GM12878 (cell line): ENCODE measurements at regions not wholly inside any gene's neighbourhood (a gene's known extent, or its start where the extent isn't known, plus 50 kb on each side); places are given as distances from the start of the nearest gene placed in this dataset.

ENCODE experiments used
- ATAC-seq: fragments of 200-7000 bp; cut with Tn5 transposase; 3 replicates; pipeline ENCODE4 v1.9.1; 2020; ENCODE audit warnings: mild to moderate bottlenecking, moderate library complexity
- BruUV-seq: library from RNA; stranded (reverse); fragments of 400-500 nt; replicated peaks from 2 replicates; lab custom pipeline; 2021; lab: Mats Ljungman, UMichigan
- CTCF ChIA-PET: fragments of 300-600 bp; sonication (Branson Sonifier 250); formaldehyde crosslinking; extraction: SDS; loops from one replicate; lab custom pipeline; 2021; ENCODE audit warnings: inconsistent platforms; lab: Yijun Ruan, JAX
- POLR2A ChIA-PET: fragments of 350-600 bp; formaldehyde crosslinking; extraction: SDS; loops from one replicate; lab custom pipeline; 2021; ENCODE audit warnings: inconsistent platforms; lab: Charles Lee
- RAD21 ChIA-PET: fragments of 300-600 bp; sonication (Branson Sonifier 250); formaldehyde crosslinking; loops from one replicate; lab custom pipeline; 2023; ENCODE audit warnings: antibody characterized with exemption; ENCODE audit not compliant: unreplicated experiment; lab: Charles Lee
- SMC1A ChIA-PET: fragments of 300-600 bp; sonication (Branson Sonifier 250); formaldehyde crosslinking; loops from one replicate; lab custom pipeline; 2023; ENCODE audit not compliant: unreplicated experiment, uncharacterized antibody; lab: Charles Lee
- DNase-seq: peaks from one replicate; pipeline ENCODE4 v3.0.0-alpha.2; 2011; ENCODE audit warnings: low read depth, low spot score
- FAIRE-seq: peaks from 3 replicates; lab custom pipeline; 2011; peaks lifted over from hg19 to GRCh38; lab: Jason Lieb, UNC
- H2AFZ ChIP-seq: 2 replicates; pipeline ENCODE4 v1.6.0; 2011; ENCODE audit warnings: low read depth, low read length, control low read depth; ENCODE audit not compliant: control insufficient read depth
- H3K27ac ChIP-seq: 2 replicates; pipeline ENCODE4 v1.5.1; 2011; ENCODE audit warnings: control low read depth; ENCODE audit not compliant: control insufficient read depth, insufficient read depth
- H3K27me3 ChIP-seq, 2 experiments: replicated peaks in 1 of 2; 2 replicates each; pipeline versions ENCODE4 v1.6.0 to v1.6.1; 2011; ENCODE audit warnings: low read length in 1 of 2; ENCODE audit not compliant: control insufficient read depth in 2 of 2, insufficient read depth in 2 of 2
- H3K36me3 ChIP-seq, 2 experiments: 2 replicates each; pipeline ENCODE4 v1.5.1; 2011; ENCODE audit warnings: low read length in 1 of 2; ENCODE audit not compliant: control insufficient read depth in 2 of 2, insufficient read depth in 2 of 2
- H3K4me1 ChIP-seq: 2 replicates; pipeline ENCODE4 v1.6.1; 2011; ENCODE audit warnings: mild to moderate bottlenecking, low read length, moderate library complexity, mixed read lengths; ENCODE audit not compliant: control insufficient read depth, insufficient read depth
- H3K4me2 ChIP-seq: 2 replicates; pipeline ENCODE4 v1.6.0; 2011; ENCODE audit warnings: control low read depth; ENCODE audit not compliant: control insufficient read depth, insufficient read depth
- H3K4me3 ChIP-seq: fragments of 200-600 bp; sonication (generic); 2 replicates; pipeline ENCODE4 v1.5.1; 2016
- H3K79me2 ChIP-seq: 2 replicates; pipeline ENCODE4 v1.6.0; 2011; ENCODE audit warnings: low read length; ENCODE audit not compliant: control insufficient read depth, insufficient read depth
- H3K9ac ChIP-seq: 2 replicates; pipeline ENCODE4 v1.8.0; 2011; ENCODE audit warnings: low read length, control low read depth, mixed read lengths; ENCODE audit not compliant: control insufficient read depth, insufficient read depth
- H3K9me3 ChIP-seq: replicated peaks from 3 replicates; pipeline ENCODE4 v1.5.1; 2011; ENCODE audit warnings: mild to moderate bottlenecking, low read length; ENCODE audit not compliant: control insufficient read depth, insufficient read depth
- H4K20me1 ChIP-seq: 2 replicates; pipeline ENCODE4 v1.6.0; 2011; ENCODE audit not compliant: control insufficient read depth, insufficient read depth
- ATF3 ChIP-seq: IDR thresholded peaks from 2 replicates; pipeline ENCODE4 v1.6.1; 2011; ENCODE audit warnings: low read depth, mild to moderate bottlenecking, low read length, moderate library complexity, borderline replicate concordance; ENCODE audit errors: extremely low read depth
- BCL11A ChIP-seq: IDR thresholded peaks from 2 replicates; pipeline ENCODE4 v1.6.1; 2011; ENCODE audit warnings: low read depth, low read length
- DPF2 ChIP-seq: fragments of 450-650 bp; IDR thresholded peaks from 2 replicates; pipeline ENCODE4 v1.6.1; 2017; ENCODE audit warnings: mild to moderate bottlenecking
- EP300 ChIP-seq, 2 experiments: fragments of 150-350 bp in 1 of 2; IDR thresholded peaks; 2 replicates each; pipeline ENCODE4 v1.6.1; 2011 to 2012; ENCODE audit warnings: low read depth in 2 of 2, low read length in 2 of 2, borderline replicate concordance in 1 of 2, improper control_type of control experiment in 1 of 2, inconsistent platforms in 1 of 2; ENCODE audit not compliant: control insufficient read depth in 1 of 2
- JUNB ChIP-seq: IDR thresholded peaks from 2 replicates; pipeline ENCODE4 v1.6.1; 2016; ENCODE audit warnings: antibody characterized with exemption, mild to moderate bottlenecking
- PML ChIP-seq: IDR thresholded peaks from 2 replicates; pipeline ENCODE4 v1.6.1; 2012; ENCODE audit warnings: low read length, inconsistent platforms
- SMAD1 ChIP-seq: fragments of 450-650 bp; IDR thresholded peaks from 2 replicates; pipeline ENCODE4 v1.6.1; 2018; ENCODE audit warnings: mild to moderate bottlenecking, low read depth; ENCODE audit not compliant: partially characterized antibody
- SUPT20H ChIP-seq: IDR thresholded peaks from 2 replicates; pipeline ENCODE4 v1.6.1; 2011; ENCODE audit warnings: low read depth, mild to moderate bottlenecking, low read length, moderate library complexity, borderline replicate concordance; ENCODE audit not compliant: control insufficient read depth
- ZBTB33 ChIP-seq: fragments of 450-650 bp; IDR thresholded peaks from 2 replicates; pipeline ENCODE4 v1.6.1; 2017; ENCODE audit warnings: mild to moderate bottlenecking
- WGBS: methylation state at CpG from one replicate; pipeline ENCODE4 v1.1.6; 2016; ENCODE audit warnings: low lambda C conversion rate; ENCODE audit not compliant: insufficient replicate concordance, insufficient coverage; ENCODE audit errors: missing lambda C conversion rate; 5-methylcytosine and 5-hydroxymethylcytosine counted together
- in situ Hi-C: fragments of 300-500 bp; cut with MboI; formaldehyde crosslinking; loops from 9 replicates; pipeline ENCODE4 v1.14.3; 2018; ENCODE audit warnings: mixed read lengths
- intact Hi-C: fragments of 100-400 bp; cut with micrococcal nuclease; formaldehyde crosslinking; loops from one replicate; pipeline ENCODE4 v1.14.2; 2022; ENCODE audit not compliant: unreplicated experiment

- intact Hi-C loops (no loop called here), in situ Hi-C loops (no loop called here)
- Histone ChIP-seq H4K20me1 (no peaks in the 10 kb centered on the region), H3K4me3 (no peak overlapping the region), H3K27ac (no peak overlapping the region), H3K9ac (no peak overlapping the region), H3K4me1 (no peaks in the 10 kb centered on the region)
- SMC1A ChIA-PET = no interaction called here
- no TSS peak for BruUV-seq
- FAIRE-seq (no peak), DNase-seq (no peak)
- TF ChIP-seq ZBTB33 = no peak
- no peak for TF ChIP-seq DPF2
- no peak for TF ChIP-seq PML
- no peak for TF ChIP-seq ATF3
- TF ChIP-seq BCL11A = no peak
- no peak for TF ChIP-seq SUPT20H
- no peak for TF ChIP-seq EP300 (IDR thresholded peaks at IDR 0.05; ENCODE audit: borderline replicate concordance in 1 of 2, control insufficient read depth in 1 of 2, low read depth in 2 of 2, low read length in 2 of 2)
- no peak for TF ChIP-seq SMAD1
- no peak for TF ChIP-seq JUNB
- TF ChIP-seq, all 136 proteins: peak for 0
- CTCF ChIA-PET = no interaction called here
- H3K9me3 ChIP-seq = no peaks in the 10 kb centered on the region
- H3K27me3 ChIP-seq = no peaks in the 10 kb centered on the region
- ATAC-seq = no peak
- RAD21 ChIA-PET = no interaction called here
- WGBS = 21% methylated on average over 5 of the region's 5 CpGs
- H3K36me3 ChIP-seq = no peaks in the 10 kb centered on the region
- POLR2A ChIA-PET = interaction anchor here (0.6 kb wide), 1 partner anchor 180 kb away, joined by 7 read pairs; no protein-coding TSS in a partner anchor
- H3K79me2 ChIP-seq = no peaks in the 10 kb centered on the region
- H2AFZ ChIP-seq = no peak overlapping the region
- H3K4me2 ChIP-seq = no peak overlapping the region
These were observed 585.2 kb downstream of the NTRK3 start for GRCh38 chr15:87671289-87671688.
